KMS-11 (cell line): ENCODE measurements at regions not wholly inside any gene's neighbourhood (a gene's known extent, or its start where the extent isn't known, plus 50 kb on each side); places are given as distances from the start of the nearest gene placed in this dataset.

Experiments
- H2AFZ ChIP-seq: fragments of 200-600 bp; sonication (generic); 2 replicates; pipeline ENCODE4 v1.6.1; 2016; ENCODE audit warnings: antibody characterized with exemption, mixed run types, low read depth
- H3K27ac ChIP-seq: fragments of 200-600 bp; sonication (generic); 2 replicates; pipeline ENCODE4 v1.6.1; 2016; ENCODE audit warnings: mild to moderate bottlenecking, mixed run types
- H3K27me3 ChIP-seq: fragments of 200-600 bp; sonication (generic); 2 replicates; pipeline ENCODE4 v1.6.1; 2017; ENCODE audit warnings: mild to moderate bottlenecking, low read depth, mixed run types, moderate library complexity; ENCODE audit not compliant: insufficient read depth
- H3K36me3 ChIP-seq: fragments of 200-600 bp; sonication (generic); 2 replicates; pipeline ENCODE4 v1.6.1; 2017; ENCODE audit warnings: mild to moderate bottlenecking, mixed run types; ENCODE audit not compliant: insufficient read depth
- H3K4me1 ChIP-seq: fragments of 200-600 bp; sonication (generic); 2 replicates; pipeline ENCODE4 v1.6.1; 2016; ENCODE audit warnings: mild to moderate bottlenecking, low read depth, mixed run types; ENCODE audit not compliant: poor library complexity, severe bottlenecking
- H3K4me2 ChIP-seq: fragments of 200-600 bp; sonication (generic); 2 replicates; pipeline ENCODE4 v1.7.0; 2016; ENCODE audit warnings: mild to moderate bottlenecking, mixed run types
- H3K4me3 ChIP-seq: fragments of 200-600 bp; sonication (generic); IDR thresholded peaks from 2 replicates; pipeline ENCODE4 v1.6.1; 2017; ENCODE audit warnings: low read depth, low read length, mixed read lengths; ENCODE audit not compliant: insufficient read depth
- H3K79me2 ChIP-seq: fragments of 200-600 bp; sonication (generic); 2 replicates; pipeline ENCODE4 v1.6.1; 2016; ENCODE audit warnings: low read depth, mixed run types; ENCODE audit not compliant: insufficient read depth
- H3K9ac ChIP-seq: fragments of 200-600 bp; sonication (generic); 2 replicates; pipeline ENCODE4 v1.6.1; 2016; ENCODE audit warnings: mild to moderate bottlenecking, mixed run types
- H4K20me1 ChIP-seq: fragments of 200-600 bp; sonication (generic); 2 replicates; pipeline ENCODE4 v1.6.1; 2016; ENCODE audit warnings: mild to moderate bottlenecking, mixed run types; ENCODE audit not compliant: insufficient read depth
- CTCF ChIP-seq: fragments of 200-600 bp; sonication (generic); conservative IDR thresholded peaks from 2 replicates; pipeline ENCODE4 v1.6.1; 2017; ENCODE audit warnings: low read depth, mild to moderate bottlenecking, antibody characterized with exemption, low read length, moderate library complexity, mixed read lengths

GRCh38 chr3:1883534-1883933 is 215.1 kb upstream of the CNTN4 start:
- Histone ChIP-seq H3K27ac (no peak overlapping the region), H3K79me2 (no peaks in the 10 kb centered on the region), H4K20me1 (no peaks in the 10 kb centered on the region), H3K4me3 (no peak overlapping the region), H2AFZ (no peak overlapping the region), H3K9ac (no peak overlapping the region), H3K27me3 (no peaks in the 10 kb centered on the region), H3K36me3 (no peaks in the 10 kb centered on the region), H3K4me1 (no peaks in the 10 kb centered on the region), H3K4me2 (no peak overlapping the region)
- TF ChIP-seq CTCF = no peak

GRCh38 chr3:1892459-1892858 is 206.2 kb upstream of the CNTN4 start:
- H3K27me3 ChIP-seq = no peaks in the 10 kb centered on the region
- H4K20me1 ChIP-seq = no peaks in the 10 kb centered on the region
- H3K4me2 ChIP-seq = no peak overlapping the region
- H3K79me2 ChIP-seq = no peaks in the 10 kb centered on the region
- H3K4me3 ChIP-seq = no peak overlapping the region
- H2AFZ ChIP-seq = no peak overlapping the region
- no peak overlapping the region for H3K9ac ChIP-seq
- no peaks in the 10 kb centered on the region for H3K36me3 ChIP-seq
- H3K4me1 ChIP-seq = no peaks in the 10 kb centered on the region
- no peak for TF ChIP-seq CTCF
- no peak overlapping the region for H3K27ac ChIP-seq

- Histone ChIP-seq H3K9ac (no peak overlapping the region), H3K4me2 (no peak overlapping the region), H3K36me3 (no peaks in the 10 kb centered on the region), H3K4me1 (no peaks in the 10 kb centered on the region), H3K79me2 (no peaks in the 10 kb centered on the region), H4K20me1 (no peaks in the 10 kb centered on the region), H3K27me3 (no peaks in the 10 kb centered on the region), H2AFZ (no peak overlapping the region), H3K4me3 (no peak overlapping the region), H3K27ac (no peak overlapping the region)
- TF ChIP-seq CTCF = no peak
Observed at GRCh38 chr3:1902416-1902815, 196.2 kb upstream of the CNTN4 start.

GRCh38 chr3:1903111-1903510 is 195.6 kb upstream of the CNTN4 start:
- Histone ChIP-seq H3K9ac (no peak overlapping the region), H3K79me2 (no peaks in the 10 kb centered on the region), H3K4me3 (no peak overlapping the region), H3K27me3 (no peaks in the 10 kb centered on the region), H3K27ac (no peak overlapping the region), H3K36me3 (no peaks in the 10 kb centered on the region), H3K4me2 (no peak overlapping the region), H2AFZ (no peak overlapping the region), H3K4me1 (no peaks in the 10 kb centered on the region), H4K20me1 (no peaks in the 10 kb centered on the region)
- no peak for TF ChIP-seq CTCF

- no peak overlapping the region for H3K9ac ChIP-seq
- H3K36me3 ChIP-seq = no peaks in the 10 kb centered on the region
- H3K27me3 ChIP-seq = no peaks in the 10 kb centered on the region
- no peak overlapping the region for H2AFZ ChIP-seq
- H4K20me1 ChIP-seq = no peaks in the 10 kb centered on the region
- no peak for TF ChIP-seq CTCF
- H3K4me2 ChIP-seq = no peak overlapping the region
- H3K27ac ChIP-seq = no peak overlapping the region
- H3K4me1 ChIP-seq = no peaks in the 10 kb centered on the region
- H3K79me2 ChIP-seq = no peaks in the 10 kb centered on the region
- no peak overlapping the region for H3K4me3 ChIP-seq
Observed at GRCh38 chr3:1907911-1908310, 190.8 kb upstream of the CNTN4 start.
